Mesothelial cell of epicardium (in vitro differentiated cells): ENCODE measurements at regions not wholly inside any gene's neighbourhood (a gene's known extent, or its start where the extent isn't known, plus 50 kb on each side); places are given as distances from the start of the nearest gene placed in this dataset.
A peak's percentile ranks its signal among the peaks of the same experiment; 100 is the strongest.

Source experiments
- DNase-seq, 2 experiments: peaks; one replicate each; pipeline ENCODE4 v3.0.0; 2021; ENCODE audit warnings: low spot score in 2 of 2; ENCODE audit not compliant: unreplicated experiment in 2 of 2
- H3K27ac Mint-ChIP-seq: 2 replicates; pipeline ENCODE4 v1.8.0; 2021; ENCODE audit warnings: mixed read lengths
- H3K27me3 Mint-ChIP-seq: 2 replicates; pipeline ENCODE4 v1.8.0; 2021; ENCODE audit warnings: low read depth, mixed read lengths
- H3K36me3 Mint-ChIP-seq: 2 replicates; pipeline ENCODE4 v1.8.0; 2021; ENCODE audit warnings: mixed read lengths
- H3K4me1 Mint-ChIP-seq: 2 replicates; pipeline ENCODE4 v1.8.0; 2021; ENCODE audit warnings: mixed read lengths
- H3K4me3 Mint-ChIP-seq: 2 replicates; pipeline ENCODE4 v1.8.0; 2021; ENCODE audit warnings: mild to moderate bottlenecking, moderate library complexity, mixed read lengths
- H3K9me3 Mint-ChIP-seq: 2 replicates; pipeline ENCODE4 v1.8.0; 2021; ENCODE audit warnings: mixed read lengths
- TF ChIP-seq, protein P1 (sequence below): fragments of 200-600 bp; sonication (generic); IDR thresholded peaks from one replicate; pipeline ENCODE4 v1.5.0; 2021; ENCODE audit warnings: antibody characterized with exemption; ENCODE audit not compliant: unreplicated experiment

DNA sequence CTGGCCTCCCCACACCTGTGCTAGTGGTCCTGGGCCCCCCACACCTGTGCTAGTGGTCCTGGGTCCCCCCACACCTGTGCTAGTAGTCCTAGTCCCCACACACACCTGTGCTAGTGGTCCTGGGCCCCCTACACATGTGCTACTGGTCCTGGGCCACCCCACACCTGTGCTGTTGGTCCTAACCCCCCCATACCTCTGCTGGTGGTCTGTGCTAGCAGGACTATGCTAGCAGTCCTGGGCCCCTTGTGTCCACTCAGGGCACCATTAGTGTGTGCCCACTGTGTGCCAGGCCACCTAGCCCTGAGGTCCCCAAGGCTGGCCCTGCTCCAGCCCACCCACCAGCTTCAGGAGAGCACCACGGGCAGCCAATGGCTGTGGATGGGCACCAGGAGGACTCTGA lies 558.2 kb upstream of the SALL3 start:
- H3K4me3 Mint-ChIP-seq: no peak overlapping the region
- no peaks in the 10 kb centered on the region for H3K9me3 Mint-ChIP-seq
- H3K4me1 Mint-ChIP-seq: peaks cover 2% of the 10 kb centered on the region
- H3K27ac Mint-ChIP-seq: no peak overlapping the region
- DNase-seq: no peak
- H3K36me3 Mint-ChIP-seq: no peaks in the 10 kb centered on the region
- H3K27me3 Mint-ChIP-seq: peaks cover 43% of the 10 kb centered on the region
- TF ChIP-seq, protein P1, sequence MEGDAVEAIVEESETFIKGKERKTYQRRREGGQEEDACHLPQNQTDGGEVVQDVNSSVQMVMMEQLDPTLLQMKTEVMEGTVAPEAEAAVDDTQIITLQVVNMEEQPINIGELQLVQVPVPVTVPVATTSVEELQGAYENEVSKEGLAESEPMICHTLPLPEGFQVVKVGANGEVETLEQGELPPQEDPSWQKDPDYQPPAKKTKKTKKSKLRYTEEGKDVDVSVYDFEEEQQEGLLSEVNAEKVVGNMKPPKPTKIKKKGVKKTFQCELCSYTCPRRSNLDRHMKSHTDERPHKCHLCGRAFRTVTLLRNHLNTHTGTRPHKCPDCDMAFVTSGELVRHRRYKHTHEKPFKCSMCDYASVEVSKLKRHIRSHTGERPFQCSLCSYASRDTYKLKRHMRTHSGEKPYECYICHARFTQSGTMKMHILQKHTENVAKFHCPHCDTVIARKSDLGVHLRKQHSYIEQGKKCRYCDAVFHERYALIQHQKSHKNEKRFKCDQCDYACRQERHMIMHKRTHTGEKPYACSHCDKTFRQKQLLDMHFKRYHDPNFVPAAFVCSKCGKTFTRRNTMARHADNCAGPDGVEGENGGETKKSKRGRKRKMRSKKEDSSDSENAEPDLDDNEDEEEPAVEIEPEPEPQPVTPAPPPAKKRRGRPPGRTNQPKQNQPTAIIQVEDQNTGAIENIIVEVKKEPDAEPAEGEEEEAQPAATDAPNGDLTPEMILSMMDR: no peak

DNA sequence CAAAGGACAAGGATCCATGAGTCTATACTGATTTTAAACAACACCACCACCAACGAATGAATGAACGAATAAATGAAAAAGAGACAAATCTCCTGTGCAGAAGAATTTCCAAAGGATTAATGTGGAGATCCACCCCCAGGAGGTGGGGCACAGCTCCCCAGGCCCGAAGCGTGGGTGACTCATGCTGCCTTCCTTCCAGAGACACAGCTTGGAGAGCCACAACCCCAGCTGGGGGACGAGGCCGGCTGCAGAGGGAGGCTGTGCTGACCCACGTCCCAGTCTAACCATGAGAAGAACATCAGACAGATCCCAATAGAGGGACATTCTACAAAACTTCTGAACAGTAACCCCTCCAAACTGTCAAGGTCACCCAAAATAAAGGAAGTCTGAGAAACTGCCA lies 557.3 kb upstream of the SALL3 start:
- Mint-ChIP-seq H3K4me1 (peaks cover 2% of the 10 kb centered on the region), H3K27ac (no peak overlapping the region), H3K27me3 (peaks cover 43% of the 10 kb centered on the region), H3K9me3 (no peaks in the 10 kb centered on the region), H3K4me3 (no peak overlapping the region), H3K36me3 (no peaks in the 10 kb centered on the region)
- DNase-seq: no peak
- TF ChIP-seq, protein P1: no peak

GRCh38 chr18:78423811-78424210 lies 555.8 kb upstream of the SALL3 start:
- no peak overlapping the region for H3K27ac Mint-ChIP-seq
- H3K4me1 Mint-ChIP-seq: peaks cover 2% of the 10 kb centered on the region
- TF ChIP-seq, protein P1: no peak
- H3K36me3 Mint-ChIP-seq: no peaks in the 10 kb centered on the region
- peaks cover 35% of the 10 kb centered on the region for H3K27me3 Mint-ChIP-seq
- H3K9me3 Mint-ChIP-seq: no peaks in the 10 kb centered on the region
- peak in 1 of 2 experiments; percentile 19 for DNase-seq
- H3K4me3 Mint-ChIP-seq: no peak overlapping the region

GRCh38 chr18:78424403-78425018 lies 555.1 kb upstream of the SALL3 start:
- TF ChIP-seq, protein P1: no peak
- Mint-ChIP-seq H3K27me3 (peaks cover 29% of the 10 kb centered on the region), H3K27ac (no peak overlapping the region), H3K4me3 (no peak overlapping the region), H3K9me3 (no peaks in the 10 kb centered on the region), H3K4me1 (peaks cover 2% of the 10 kb centered on the region), H3K36me3 (no peaks in the 10 kb centered on the region)
- DNase-seq: no peak

DNA sequence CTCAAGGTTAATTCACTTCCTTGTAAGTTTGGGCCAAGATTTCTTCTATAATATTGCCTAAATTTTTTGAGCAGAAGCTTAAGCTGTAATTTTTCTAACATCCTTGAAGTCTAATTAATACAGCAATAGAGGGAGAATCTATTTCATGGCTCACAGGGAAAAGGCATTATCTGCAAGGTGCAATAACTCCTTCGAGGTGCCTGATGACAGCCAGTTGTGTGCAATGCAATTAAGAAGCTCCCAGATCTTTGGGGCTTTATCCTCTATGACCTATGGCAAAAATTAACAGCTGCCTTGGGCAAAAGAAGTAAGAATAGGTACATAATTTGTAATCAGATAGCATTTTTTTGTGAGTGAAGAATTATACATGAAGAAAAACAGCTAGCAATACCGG lies 554.6 kb upstream of the SALL3 start:
- H3K4me3 Mint-ChIP-seq: no peak overlapping the region
- H3K27me3 Mint-ChIP-seq: peaks cover 24% of the 10 kb centered on the region
- no peak overlapping the region for H3K27ac Mint-ChIP-seq
- TF ChIP-seq, protein P1: no peak
- no peaks in the 10 kb centered on the region for H3K9me3 Mint-ChIP-seq
- DNase-seq: no peak
- peaks cover 2% of the 10 kb centered on the region for H3K4me1 Mint-ChIP-seq
- H3K36me3 Mint-ChIP-seq: no peaks in the 10 kb centered on the region

DNA sequence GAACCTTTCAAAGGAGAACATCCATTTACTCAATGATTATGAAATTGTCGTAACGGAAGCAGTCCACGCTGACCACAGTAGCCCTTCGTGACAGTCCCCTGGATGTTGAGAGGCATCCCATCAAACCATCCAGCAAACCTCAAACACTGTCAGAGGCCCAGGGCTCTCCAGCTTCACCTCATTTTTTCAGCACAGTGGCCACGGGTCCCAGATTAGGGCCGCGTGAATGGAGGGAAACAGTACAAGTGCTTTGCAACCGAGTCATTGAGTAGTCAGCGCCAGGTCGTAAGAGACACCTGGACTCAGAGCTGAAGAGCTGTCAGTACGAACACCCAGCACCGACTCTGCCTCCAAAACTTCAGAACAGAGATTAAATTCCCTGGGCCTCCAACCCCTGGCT lies 552.5 kb upstream of the SALL3 start:
- H3K27ac Mint-ChIP-seq: no peak overlapping the region
- no peaks in the 10 kb centered on the region for H3K9me3 Mint-ChIP-seq
- TF ChIP-seq, protein P1: no peak
- peaks cover 2% of the 10 kb centered on the region for H3K4me1 Mint-ChIP-seq
- no peak for DNase-seq
- peaks cover 22% of the 10 kb centered on the region for H3K27me3 Mint-ChIP-seq
- H3K4me3 Mint-ChIP-seq: no peak overlapping the region
- H3K36me3 Mint-ChIP-seq: no peaks in the 10 kb centered on the region
